Mucosa of rectum (tissue), 2 donors: ENCODE measurements at regions not wholly inside any gene's neighbourhood (a gene's known extent, or its start where the extent isn't known, plus 50 kb on each side); places are given as distances from the start of the nearest gene placed in this dataset.

Experiments used
- H3K27ac ChIP-seq, 2 donors: one replicate each; pipeline ENCODE4 v1.7.0; 2013; ENCODE audit warnings: inconsistent platforms in 2 of 2, low read depth in 2 of 2, low read length in 2 of 2
- H3K27me3 ChIP-seq, 2 donors: one replicate each; pipeline ENCODE4 v1.7.0; 2013; ENCODE audit warnings: low read length in 2 of 2; ENCODE audit not compliant: control insufficient read depth in 2 of 2, insufficient read depth in 2 of 2
- H3K36me3 ChIP-seq, 2 donors: one replicate each; pipeline ENCODE4 v1.7.0; 2013; ENCODE audit warnings: low read length in 2 of 2; ENCODE audit not compliant: control insufficient read depth in 2 of 2, insufficient read depth in 2 of 2
- H3K4me1 ChIP-seq, 2 donors: one replicate each; pipeline ENCODE4 v1.7.0; 2013; ENCODE audit warnings: low read length in 2 of 2, mild to moderate bottlenecking in 1 of 2; ENCODE audit not compliant: control insufficient read depth in 2 of 2, insufficient read depth in 2 of 2
- H3K4me3 ChIP-seq, 2 donors: one replicate each; pipeline ENCODE4 v1.7.0; 2013; ENCODE audit warnings: low read length in 2 of 2
- H3K9ac ChIP-seq, 2 donors: one replicate each; pipeline ENCODE4 v1.7.0; 2013; ENCODE audit warnings: low read length in 2 of 2, low read depth in 1 of 2, mild to moderate bottlenecking in 1 of 2
- H3K9me3 ChIP-seq, 2 donors: one replicate each; pipeline ENCODE4 v1.7.0; 2013; ENCODE audit warnings: low read length in 2 of 2; ENCODE audit not compliant: control insufficient read depth in 2 of 2
- donor health status: healthy.
- donor health status: Normal muscosa, but diverticular disease.

GRCh38 chr10:10831085-10831484, 186.6 kb upstream of the CELF2 start:
- no peaks in the 10 kb centered on the region for H3K36me3 ChIP-seq
- H3K9me3 ChIP-seq: peaks cover 0 to 3% of the 10 kb centered on the region in 2 donors
- no peak overlapping the region for H3K4me3 ChIP-seq
- H3K27ac ChIP-seq: peak overlapping the region; percentile 56 to 60
- H3K9ac ChIP-seq: no peak overlapping the region
- no peaks in the 10 kb centered on the region for H3K4me1 ChIP-seq
- H3K27me3 ChIP-seq: no peaks in the 10 kb centered on the region

GRCh38 chr10:10833955-10834354, 183.7 kb upstream of the CELF2 start:
- Histone ChIP-seq H3K36me3 (no peaks in the 10 kb centered on the region), H3K9me3 (peaks cover 0 to 3% of the 10 kb centered on the region in 2 donors), H3K27ac (no peak overlapping the region)

GRCh38 chr10:10844251-10844650, 173.4 kb upstream of the CELF2 start:
- Histone ChIP-seq H3K27me3 (no peaks in the 10 kb centered on the region), H3K9ac (no peak overlapping the region), H3K36me3 (no peaks in the 10 kb centered on the region), H3K4me1 (peaks cover 6 to 20% of the 10 kb centered on the region in 2 donors), H3K27ac (no peak overlapping the region), H3K9me3 (no peaks in the 10 kb centered on the region), H3K4me3 (no peak overlapping the region)

More at GRCh38 chr10:10833955-10834354, 183.7 kb upstream of the CELF2 start:
- no peaks in the 10 kb centered on the region for H3K27me3 ChIP-seq
- H3K9ac ChIP-seq: no peak overlapping the region
- no peak overlapping the region for H3K4me3 ChIP-seq
- no peaks in the 10 kb centered on the region for H3K4me1 ChIP-seq

- no peaks in the 10 kb centered on the region for H3K27me3 ChIP-seq
- H3K36me3 ChIP-seq: no peaks in the 10 kb centered on the region
- H3K9ac ChIP-seq: no peak overlapping the region
- peak overlapping the region in 1 of 2 donors; percentile 29 for H3K27ac ChIP-seq
- no peaks in the 10 kb centered on the region for H3K9me3 ChIP-seq
- peaks cover 6 to 20% of the 10 kb centered on the region in 2 donors for H3K4me1 ChIP-seq
- H3K4me3 ChIP-seq: no peak overlapping the region
Measured at GRCh38 chr10:10845185-10845584, 172.5 kb upstream of the CELF2 start.

GRCh38 chr10:10845826-10846503, 171.7 kb upstream of the CELF2 start:
- no peaks in the 10 kb centered on the region for H3K9me3 ChIP-seq
- peaks cover 6 to 20% of the 10 kb centered on the region in 2 donors for H3K4me1 ChIP-seq
- no peak overlapping the region for H3K4me3 ChIP-seq
- H3K27ac ChIP-seq: no peak overlapping the region
- H3K9ac ChIP-seq: no peak overlapping the region
- no peaks in the 10 kb centered on the region for H3K27me3 ChIP-seq
- no peaks in the 10 kb centered on the region for H3K36me3 ChIP-seq

- Histone ChIP-seq H3K9me3 (no peaks in the 10 kb centered on the region), H3K27ac (no peak overlapping the region), H3K27me3 (no peaks in the 10 kb centered on the region), H3K9ac (no peak overlapping the region), H3K4me1 (peaks cover 6 to 20% of the 10 kb centered on the region in 2 donors), H3K36me3 (no peaks in the 10 kb centered on the region), H3K4me3 (no peak overlapping the region)
Measured at GRCh38 chr10:10846504-10846900, 171.2 kb upstream of the CELF2 start.

GRCh38 chr10:10847387-10847786, 170.3 kb upstream of the CELF2 start:
- Histone ChIP-seq H3K9me3 (no peaks in the 10 kb centered on the region), H3K27ac (no peak overlapping the region), H3K4me3 (no peak overlapping the region), H3K36me3 (no peaks in the 10 kb centered on the region), H3K9ac (no peak overlapping the region), H3K4me1 (peaks cover 6 to 20% of the 10 kb centered on the region in 2 donors), H3K27me3 (no peaks in the 10 kb centered on the region)

GRCh38 chr10:10848488-10849111, 169.1 kb upstream of the CELF2 start:
- Histone ChIP-seq H3K36me3 (no peaks in the 10 kb centered on the region), H3K27ac (no peak overlapping the region), H3K4me1 (peaks cover 6 to 20% of the 10 kb centered on the region in 2 donors)

GRCh38 chr10:10849306-10849705, 168.4 kb upstream of the CELF2 start:
- H3K9me3 ChIP-seq: no peaks in the 10 kb centered on the region
- H3K4me1 ChIP-seq: peaks cover 6 to 20% of the 10 kb centered on the region in 2 donors
- no peak overlapping the region for H3K9ac ChIP-seq

More at GRCh38 chr10:10848488-10849111, 169.1 kb upstream of the CELF2 start:
- H3K9me3 ChIP-seq: no peaks in the 10 kb centered on the region
- H3K27me3 ChIP-seq: no peaks in the 10 kb centered on the region
- H3K4me3 ChIP-seq: no peak overlapping the region
- H3K9ac ChIP-seq: no peak overlapping the region

GRCh38 chr10:10850214-10850613, 167.5 kb upstream of the CELF2 start:
- Histone ChIP-seq H3K4me3 (no peak overlapping the region), H3K9ac (no peak overlapping the region), H3K27ac (no peak overlapping the region), H3K4me1 (peaks cover 4 to 15% of the 10 kb centered on the region in 2 donors), H3K27me3 (no peaks in the 10 kb centered on the region), H3K9me3 (no peaks in the 10 kb centered on the region), H3K36me3 (no peaks in the 10 kb centered on the region)

More at GRCh38 chr10:10849306-10849705, 168.4 kb upstream of the CELF2 start:
- Histone ChIP-seq H3K36me3 (no peaks in the 10 kb centered on the region), H3K4me3 (no peak overlapping the region), H3K27ac (no peak overlapping the region), H3K27me3 (no peaks in the 10 kb centered on the region)
